Neural cell (in vitro differentiated cells): ENCODE measurements at regions not wholly inside any gene's neighbourhood (a gene's known extent, or its start where the extent isn't known, plus 50 kb on each side); places are given as distances from the start of the nearest gene placed in this dataset.

ENCODE experiments used
- H2AFZ ChIP-seq: fragments of 200-600, 300-800 bp; sonication (generic), shearing (Covaris generic); 2 replicates; pipeline ENCODE4 v1.6.0; 2014; ENCODE audit warnings: low read depth, mild to moderate bottlenecking, antibody characterized with exemption, low read length, moderate library complexity
- H3F3A ChIP-seq: fragments of 200-600 bp; shearing (Covaris generic); 2 replicates; pipeline ENCODE4 v1.6.1; 2016; ENCODE audit warnings: mild to moderate bottlenecking, moderate library complexity, mixed read lengths, antibody characterized with exemption, low read length; ENCODE audit not compliant: insufficient read depth, poor library complexity, severe bottlenecking
- H3K27ac ChIP-seq: fragments of 200-600, 300-800 bp; sonication (generic), shearing (Covaris generic); 2 replicates; pipeline ENCODE4 v1.5.1; 2014; ENCODE audit warnings: mild to moderate bottlenecking, low read length, moderate library complexity
- H3K27me3 ChIP-seq: fragments of 300-800, 200-600 bp; sonication (generic), shearing (Covaris generic); 2 replicates; pipeline ENCODE4 v1.6.0; 2014; ENCODE audit warnings: mild to moderate bottlenecking, low read depth, low read length, moderate library complexity; ENCODE audit not compliant: insufficient read depth
- H3K36me3 ChIP-seq: fragments of 300-800, 200-600 bp; sonication (generic), shearing (Covaris generic); 2 replicates; pipeline ENCODE4 v1.5.1; 2014; ENCODE audit warnings: mild to moderate bottlenecking, antibody characterized with exemption, low read length, moderate library complexity; ENCODE audit not compliant: insufficient read depth
- H3K4me2 ChIP-seq: fragments of 300-800, 200-600 bp; sonication (generic), shearing (Covaris generic); 2 replicates; pipeline ENCODE4 v1.6.0; 2014; ENCODE audit warnings: mild to moderate bottlenecking, low read length
- H3K4me3 ChIP-seq: fragments of 300-800, 200-600 bp; sonication (generic), shearing (Covaris generic); 2 replicates; pipeline ENCODE4 v1.5.1; 2014; ENCODE audit warnings: mild to moderate bottlenecking, low read length, moderate library complexity
- H3K79me2 ChIP-seq: fragments of 200-600 bp; shearing (Covaris generic); replicated peaks from 2 replicates; pipeline ENCODE4 v1.6.0; 2014; ENCODE audit warnings: mild to moderate bottlenecking, low read length, moderate library complexity; ENCODE audit not compliant: insufficient read depth
- H3K9ac ChIP-seq: fragments of 300-800, 200-600 bp; sonication (generic), shearing (Covaris generic); 2 replicates; pipeline ENCODE4 v1.6.1; 2016; ENCODE audit warnings: mild to moderate bottlenecking, low read length, mixed read lengths
- H3K9me2 ChIP-seq: fragments of 200-600 bp; shearing (Covaris generic); 2 replicates; pipeline ENCODE4 v1.6.1; 2016; ENCODE audit warnings: mild to moderate bottlenecking, low read length, mixed read lengths; ENCODE audit not compliant: insufficient read depth
- H3K9me3 ChIP-seq: fragments of 200-600, 300-800 bp; sonication (generic), shearing (Covaris generic); 2 replicates; pipeline ENCODE4 v1.6.1; 2016; ENCODE audit warnings: mild to moderate bottlenecking, mixed run types, low read length, moderate library complexity, mixed read lengths
- H4K20me1 ChIP-seq: fragments of 200-600 bp; shearing (Covaris generic); 2 replicates; pipeline ENCODE4 v1.6.1; 2016; ENCODE audit warnings: mild to moderate bottlenecking, mixed run types; ENCODE audit not compliant: insufficient read depth
- CTCF ChIP-seq: fragments of 450-650 bp; IDR thresholded peaks from 2 replicates; pipeline ENCODE4 v1.5.1; 2014; ENCODE audit warnings: antibody characterized with exemption, mild to moderate bottlenecking, moderate library complexity; ENCODE audit not compliant: poor library complexity, severe bottlenecking
- EP300 ChIP-seq: fragments of 450-650 bp; conservative IDR thresholded peaks from 2 replicates; pipeline ENCODE4 v1.6.1; 2014; ENCODE audit warnings: antibody characterized with exemption, mild to moderate bottlenecking, moderate library complexity; ENCODE audit not compliant: poor library complexity, severe bottlenecking
- EZH2 ChIP-seq: fragments of 200-600, 300-800 bp; shearing (Covaris generic), sonication (generic); IDR thresholded peaks from 2 replicates; pipeline ENCODE4 v1.6.1; 2014; ENCODE audit warnings: antibody characterized with exemption, low read length, borderline replicate concordance, mild to moderate bottlenecking; ENCODE audit not compliant: insufficient read depth, poor library complexity, severe bottlenecking
- MXI1 ChIP-seq: fragments of 450-650 bp; conservative IDR thresholded peaks from 2 replicates; pipeline ENCODE4 v1.6.1; 2014; ENCODE audit warnings: antibody characterized with exemption, mild to moderate bottlenecking; ENCODE audit not compliant: poor library complexity, severe bottlenecking
- POLR2AphosphoS5 ChIP-seq: IDR thresholded peaks from 2 replicates; pipeline ENCODE4 v1.6.1; 2012
- RAD21 ChIP-seq: fragments of 450-650 bp; conservative IDR thresholded peaks from 2 replicates; pipeline ENCODE4 v1.6.1; 2014; ENCODE audit warnings: antibody characterized with exemption, mild to moderate bottlenecking, moderate library complexity
- REST ChIP-seq: IDR thresholded peaks from 2 replicates; pipeline ENCODE4 v1.6.1; 2012; ENCODE audit warnings: borderline replicate concordance
- SMC3 ChIP-seq: fragments of 450-650 bp; conservative IDR thresholded peaks from 2 replicates; pipeline ENCODE4 v1.6.1; 2014; ENCODE audit warnings: antibody characterized with exemption, mild to moderate bottlenecking, moderate library complexity; ENCODE audit not compliant: poor library complexity
- TAF1 ChIP-seq: IDR thresholded peaks from 2 replicates; pipeline ENCODE4 v1.6.1; 2012; ENCODE audit warnings: low read depth

DNA sequence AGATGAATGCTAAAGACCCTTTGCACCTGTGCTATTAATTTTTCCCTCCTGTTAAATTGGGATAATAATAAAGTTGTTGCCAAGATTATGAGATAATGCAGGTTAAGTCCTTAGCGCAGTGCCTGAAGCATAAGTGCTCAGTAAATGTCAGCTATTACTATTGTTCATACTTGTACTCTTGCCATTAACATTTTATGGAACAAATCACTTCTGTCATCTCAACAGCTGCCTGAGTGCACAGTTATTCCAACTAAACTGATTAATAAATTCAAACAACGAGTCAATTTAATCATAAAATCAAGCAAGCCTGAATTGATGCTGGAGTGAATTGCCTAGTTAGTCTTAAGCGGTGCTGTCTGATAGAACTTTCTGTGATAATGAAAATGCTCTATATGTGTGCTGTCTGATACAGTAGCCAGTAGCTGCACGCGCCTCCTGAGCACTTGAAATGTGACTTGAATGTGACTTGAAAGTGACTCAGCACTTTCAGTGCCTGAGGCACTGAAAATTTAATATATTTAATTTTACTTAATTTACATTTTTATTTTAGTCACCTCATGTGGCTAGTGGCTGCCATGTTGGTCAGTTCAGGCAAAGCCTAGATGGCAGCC is 198.7 kb upstream of the PFN2 start:
- H3K79me2 ChIP-seq: no peaks in the 10 kb centered on the region
- H3K4me3 ChIP-seq: no peak overlapping the region
- H3K36me3 ChIP-seq: no peaks in the 10 kb centered on the region
- H3K9me3 ChIP-seq: no peaks in the 10 kb centered on the region
- H3K27me3 ChIP-seq: no peaks in the 10 kb centered on the region
- H3F3A ChIP-seq: no peaks in the 10 kb centered on the region
- no peak overlapping the region for H3K9ac ChIP-seq
- no peak overlapping the region for H2AFZ ChIP-seq
- no peaks in the 10 kb centered on the region for H4K20me1 ChIP-seq
- H3K9me2 ChIP-seq: no peaks in the 10 kb centered on the region
- no peak overlapping the region for H3K27ac ChIP-seq
- no peak for TF ChIP-seq MXI1
- no peak for TF ChIP-seq EP300
- no peak overlapping the region for H3K4me2 ChIP-seq

- no peaks in the 10 kb centered on the region for H3K79me2 ChIP-seq
- TF ChIP-seq MXI1 (no peak), TAF1 (no peak), SMC3 (no peak), RAD21 (no peak), REST (no peak), EP300 (no peak), EZH2 (no peak), POLR2AphosphoS5 (no peak), CTCF (no peak)
- no peaks in the 10 kb centered on the region for H3F3A ChIP-seq
- no peaks in the 10 kb centered on the region for H3K9me2 ChIP-seq
- H3K4me2 ChIP-seq: no peak overlapping the region
- H3K36me3 ChIP-seq: no peaks in the 10 kb centered on the region
- no peaks in the 10 kb centered on the region for H3K27me3 ChIP-seq
- no peaks in the 10 kb centered on the region for H3K9me3 ChIP-seq
- no peak overlapping the region for H2AFZ ChIP-seq
- no peak overlapping the region for H3K9ac ChIP-seq
- no peak overlapping the region for H3K27ac ChIP-seq
- H4K20me1 ChIP-seq: no peaks in the 10 kb centered on the region
- no peak overlapping the region for H3K4me3 ChIP-seq
These were observed 198.0 kb upstream of the PFN2 start for GRCh38 chr3:150168698-150169097.
